HG03460 (cell line): ENCODE measurements at regions not wholly inside any gene's neighbourhood (a gene's known extent, or its start where the extent isn't known, plus 50 kb on each side); places are given as distances from the start of the nearest gene placed in this dataset.
A peak's percentile ranks its signal among the peaks of the same experiment; 100 is the strongest.

Source experiments
- ATAC-seq: cut with Tn5 transposase; IDR thresholded peaks from one replicate; pipeline ENCODE4 v1.9.1; 2021; ENCODE audit not compliant: unreplicated experiment

DNA sequence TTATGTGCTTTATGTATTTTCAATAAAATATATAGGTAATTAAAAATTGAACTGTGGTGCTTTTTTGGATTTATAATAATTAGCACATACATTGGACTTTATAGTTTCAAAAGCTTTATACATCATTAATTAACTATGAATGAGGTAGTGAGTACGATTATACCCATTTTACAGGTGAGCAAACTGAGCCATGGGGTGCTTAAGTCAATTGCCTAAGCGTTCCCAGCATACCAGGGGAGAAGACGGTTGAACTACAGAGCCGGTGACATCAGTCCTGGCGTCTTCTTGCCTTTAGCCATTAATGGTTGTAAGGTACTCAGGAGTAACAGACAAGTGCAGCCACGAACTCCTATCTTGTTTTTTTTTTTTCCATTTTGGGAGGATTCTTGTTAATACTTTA is 172.8 kb downstream of the GATA3 start:
- ATAC-seq = no peak

DNA sequence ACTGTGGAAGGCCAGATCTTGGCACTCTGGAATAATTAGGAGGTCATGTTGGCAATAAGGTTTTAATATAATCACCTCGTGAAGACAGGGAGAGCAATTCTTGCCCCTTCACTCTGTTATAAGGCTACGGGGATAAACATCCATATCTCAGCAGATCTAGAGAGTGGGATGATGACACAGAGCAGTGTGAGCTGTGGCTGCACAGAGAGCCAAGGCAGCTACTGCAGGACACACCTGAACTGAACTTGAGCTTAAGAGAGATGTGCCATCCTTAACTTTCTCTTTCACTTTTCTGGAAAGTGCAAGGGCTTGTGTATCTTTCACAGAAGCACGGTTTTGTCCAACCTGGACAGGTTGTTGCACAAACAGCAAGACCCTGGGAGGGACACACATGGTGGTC is 174.7 kb downstream of the GATA3 start:
- ATAC-seq = no peak

DNA sequence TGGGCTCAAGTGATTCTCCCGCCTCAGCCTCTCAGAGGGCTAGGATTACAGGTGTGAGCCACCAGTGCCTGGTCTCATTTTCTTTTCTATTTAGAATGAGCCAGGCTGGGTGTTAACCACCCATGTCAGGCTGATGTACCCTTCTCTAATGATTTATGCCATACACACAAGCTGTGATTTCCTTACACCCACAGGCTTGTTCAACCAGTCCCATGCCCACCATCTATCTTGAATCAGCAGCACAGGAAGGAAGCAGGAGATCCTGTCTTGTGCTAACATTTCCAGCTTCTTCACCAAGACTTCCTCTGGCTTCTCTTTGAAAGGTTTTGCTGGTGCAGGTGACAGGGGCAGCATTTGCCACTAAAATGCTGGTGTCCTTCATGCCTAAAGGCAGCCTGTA is 176.4 kb downstream of the GATA3 start:
- ATAC-seq = no peak

DNA sequence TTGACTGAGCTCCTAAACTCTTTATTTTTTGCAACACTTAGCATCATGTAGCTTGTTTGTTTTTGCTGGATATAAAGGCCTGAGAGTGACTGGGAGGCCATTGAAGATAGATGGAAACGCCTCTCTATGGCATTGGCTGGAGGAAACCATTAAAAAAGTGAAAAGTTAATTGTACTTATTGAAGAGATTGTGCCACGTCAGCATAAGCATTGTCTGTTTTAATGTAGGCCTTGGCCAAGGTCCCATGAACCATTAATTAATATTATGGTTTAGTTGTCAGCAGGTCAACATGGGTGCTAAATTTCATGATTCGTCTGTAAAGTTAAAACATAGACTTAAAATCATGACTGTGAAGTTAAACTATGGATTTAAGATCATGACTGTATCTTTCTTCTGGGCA is 178.6 kb downstream of the GATA3 start:
- ATAC-seq = no peak

DNA sequence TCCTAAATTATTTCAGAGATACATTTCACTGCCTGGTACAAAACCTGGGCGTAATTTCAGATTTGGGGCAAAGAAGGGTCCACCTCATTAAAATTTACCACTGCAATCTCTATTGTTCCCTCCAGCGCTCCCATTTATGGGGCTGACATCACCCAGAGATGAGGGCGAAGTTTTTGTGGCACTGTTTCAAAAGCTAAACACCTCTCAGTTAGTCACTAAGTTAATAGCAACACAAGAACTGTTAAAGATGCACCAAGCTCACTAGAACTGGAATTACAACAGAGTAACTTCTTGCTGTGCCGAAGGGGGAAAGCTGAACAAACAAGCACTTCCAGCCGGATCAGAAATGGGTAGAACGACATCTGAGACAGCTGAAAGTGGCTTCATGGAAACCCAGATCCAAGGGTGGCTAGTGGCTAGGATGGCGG is 179.4 kb downstream of the GATA3 start:
- no peak for ATAC-seq

DNA sequence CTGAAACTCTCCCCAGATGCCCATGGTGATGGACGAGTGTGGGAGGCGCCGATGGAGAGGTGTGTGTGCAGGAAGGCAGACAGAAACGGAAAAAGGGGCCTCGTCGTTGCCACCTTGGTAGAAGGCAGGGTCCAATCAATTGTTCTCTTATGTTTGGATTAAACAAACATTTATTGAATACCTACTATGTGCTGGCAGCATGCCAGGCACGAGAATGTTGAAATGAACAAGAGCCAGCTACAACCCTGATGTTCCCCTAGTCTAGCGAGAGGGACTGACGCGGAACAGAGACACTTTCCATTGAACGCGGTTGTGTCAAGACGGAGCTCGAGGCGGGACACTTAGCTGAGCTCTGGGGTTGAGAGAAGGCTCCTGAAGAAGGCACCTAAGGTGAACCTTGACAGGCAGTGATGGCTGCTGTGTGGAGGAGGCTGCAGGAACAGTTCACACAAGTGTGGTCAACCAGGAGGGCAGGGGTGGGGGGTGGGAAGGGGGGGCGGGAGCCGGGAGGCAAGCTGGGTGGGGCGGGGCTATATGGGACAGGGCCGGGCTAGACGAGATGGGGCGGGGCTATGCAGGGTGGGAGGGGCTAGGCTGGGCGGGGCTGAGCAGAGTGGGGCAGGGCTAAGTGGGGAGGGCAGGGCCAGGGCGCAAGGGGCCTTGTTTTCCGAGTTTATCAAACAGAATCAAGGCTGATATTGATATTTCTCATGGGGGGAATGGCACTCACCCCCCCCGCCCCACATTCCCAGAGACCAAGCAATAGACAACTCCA is 181.0 kb downstream of the GATA3 start:
- ATAC-seq = no peak

DNA sequence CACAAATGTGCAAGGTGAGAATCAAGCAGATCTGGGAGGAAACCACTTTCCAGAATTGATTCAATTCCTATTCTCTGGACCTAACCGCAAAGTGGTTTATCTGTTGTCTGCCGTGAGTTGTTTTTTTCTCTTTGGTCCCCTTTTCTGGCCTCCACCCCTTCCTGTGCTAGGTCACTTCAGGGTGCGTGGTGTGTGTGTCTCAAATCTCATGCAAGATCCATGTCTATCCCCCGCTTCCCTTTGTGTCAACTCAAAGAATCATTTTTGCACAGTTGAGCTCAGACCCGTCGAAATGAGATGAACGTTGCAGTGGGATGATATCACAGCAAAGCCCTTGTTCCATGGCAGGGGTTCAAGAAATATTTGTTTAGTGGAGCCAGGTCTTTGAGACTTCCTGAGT is 184.5 kb downstream of the GATA3 start:
- ATAC-seq = no peak

DNA sequence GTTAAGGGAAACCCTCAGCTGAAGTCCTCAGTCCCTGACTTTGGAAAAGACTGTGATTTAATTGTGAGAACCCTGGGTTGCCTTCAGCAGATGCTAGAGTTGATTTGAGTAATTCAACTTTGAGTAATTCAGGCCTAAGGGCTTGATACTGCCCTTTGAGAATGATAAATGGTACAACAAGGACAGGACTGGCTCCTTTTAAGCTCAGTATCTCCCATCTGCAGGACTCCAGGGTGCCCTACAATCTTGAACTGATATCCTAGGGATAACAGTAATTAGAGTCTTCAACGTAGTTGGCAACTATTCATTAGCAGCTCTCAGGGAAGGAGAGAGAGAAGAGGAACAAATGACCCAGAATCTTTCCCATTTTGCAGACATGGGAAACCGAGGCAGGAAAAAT is 186.4 kb downstream of the GATA3 start:
- ATAC-seq = no peak

DNA sequence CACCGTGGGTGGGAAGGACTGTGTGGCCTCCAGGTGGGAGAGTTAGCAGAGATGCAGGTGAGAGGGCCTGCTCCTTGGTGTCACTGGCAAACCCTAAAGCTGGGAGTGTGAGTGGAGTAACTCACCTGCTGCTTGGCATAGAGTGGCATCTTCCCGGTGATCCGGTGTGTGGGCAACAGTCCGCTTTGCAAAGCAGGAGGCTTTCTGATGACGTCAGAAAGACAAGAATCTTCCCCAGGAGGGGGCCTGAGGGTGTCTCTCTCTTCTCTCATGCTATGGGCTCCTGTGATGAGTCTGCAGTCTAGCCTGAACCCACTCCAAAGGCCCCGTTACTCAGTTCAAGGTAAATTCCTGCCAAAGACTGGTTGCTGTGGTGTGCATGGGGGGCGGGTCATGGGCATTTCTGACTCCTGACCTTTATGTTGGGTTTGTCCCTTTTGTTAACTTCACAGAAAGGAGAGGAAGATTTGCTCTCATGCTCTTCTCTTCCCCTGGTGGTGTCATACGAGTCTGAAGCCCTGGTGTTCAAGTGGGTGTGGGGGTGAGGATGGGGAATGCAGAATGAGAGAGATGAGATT is 187.9 kb downstream of the GATA3 start:
- ATAC-seq = no peak

DNA sequence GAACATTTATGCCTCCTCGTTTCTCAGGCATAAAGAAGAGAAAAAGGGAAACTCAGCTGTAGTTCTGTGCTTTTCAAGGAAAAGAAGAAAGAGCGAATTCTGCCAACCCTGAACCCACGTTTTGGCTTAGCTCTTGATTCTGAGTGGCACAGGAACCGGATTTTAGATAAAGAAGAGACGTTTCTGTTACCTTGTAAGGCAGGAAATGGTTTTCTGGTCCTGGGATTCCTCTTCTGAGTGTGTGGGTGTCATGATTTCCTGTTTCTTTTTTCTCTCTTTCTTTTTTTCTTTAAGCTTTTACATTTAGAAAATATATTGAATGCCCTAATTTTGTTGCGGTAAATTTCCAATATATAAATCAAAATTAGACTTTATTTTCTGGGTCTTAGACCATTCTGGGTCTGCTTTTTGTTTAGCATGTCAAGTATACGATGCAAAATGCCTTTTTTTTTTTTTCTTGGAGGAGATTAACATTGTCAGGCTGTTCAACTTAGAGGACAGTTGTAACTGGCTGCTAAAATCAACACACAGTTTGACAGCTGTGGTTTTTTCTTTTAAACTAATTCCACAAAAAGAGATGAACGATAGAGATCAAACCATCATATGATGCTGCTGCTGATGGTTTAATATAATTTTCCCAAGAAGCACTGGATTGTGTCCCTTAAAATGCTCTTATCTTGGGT is 190.8 kb downstream of the GATA3 start:
- ATAC-seq = peak; percentile 69

DNA sequence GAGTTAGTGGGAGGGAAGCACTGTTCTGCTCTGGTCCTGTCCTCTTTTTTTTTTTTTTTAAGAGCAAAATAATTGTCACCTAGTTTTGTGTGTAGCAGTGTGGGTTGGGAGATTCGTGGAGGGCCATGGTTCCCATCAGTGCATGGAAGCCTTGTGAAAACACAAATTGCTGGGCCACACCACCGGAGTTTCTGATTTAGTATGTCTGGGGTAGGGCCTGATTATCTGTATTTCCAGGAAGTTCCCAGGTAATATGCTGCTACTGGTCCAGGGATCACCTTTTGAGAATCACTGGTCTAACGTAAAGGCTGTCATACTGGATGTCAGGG is 191.3 kb downstream of the GATA3 start:
- ATAC-seq = no peak

DNA sequence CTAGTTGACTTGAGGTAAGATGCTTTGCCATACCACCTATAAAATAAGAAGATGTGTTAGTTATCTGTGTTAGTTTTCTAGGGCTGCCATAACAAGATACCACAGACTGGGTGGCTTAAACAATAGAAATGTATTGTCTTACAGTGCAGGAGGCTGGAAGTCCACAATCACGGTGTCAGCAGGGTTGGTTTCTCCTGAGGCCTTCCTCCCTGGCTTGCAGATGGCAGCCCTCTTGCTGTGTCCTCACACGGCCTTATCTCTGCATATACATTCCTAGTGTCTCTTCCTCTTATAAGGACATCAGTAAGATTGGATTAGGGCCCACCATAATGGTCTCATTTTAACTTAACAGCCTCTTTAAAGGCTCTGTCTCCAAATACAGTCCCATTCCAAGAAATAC is 192.1 kb downstream of the GATA3 start:
- ATAC-seq = no peak

DNA sequence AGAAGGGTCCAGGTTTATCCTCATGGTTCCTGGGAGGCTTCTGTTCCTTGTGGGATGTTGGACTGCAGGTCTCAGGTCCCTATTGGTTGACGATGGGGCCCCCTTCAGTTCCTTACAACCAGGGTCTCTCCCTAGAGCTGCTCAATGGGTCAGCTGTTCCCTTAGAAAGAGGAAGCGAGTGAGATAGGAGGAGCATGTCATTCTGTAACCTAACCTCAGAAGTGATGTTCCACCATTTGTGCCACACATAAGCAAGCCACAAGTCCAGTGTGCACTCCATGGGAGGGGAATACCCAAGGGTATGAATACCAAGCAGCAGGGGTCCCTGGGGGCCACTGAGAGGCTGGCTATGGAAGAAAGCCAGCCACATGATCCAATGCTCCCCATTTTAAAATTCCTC is 192.7 kb downstream of the GATA3 start:
- no peak for ATAC-seq

DNA sequence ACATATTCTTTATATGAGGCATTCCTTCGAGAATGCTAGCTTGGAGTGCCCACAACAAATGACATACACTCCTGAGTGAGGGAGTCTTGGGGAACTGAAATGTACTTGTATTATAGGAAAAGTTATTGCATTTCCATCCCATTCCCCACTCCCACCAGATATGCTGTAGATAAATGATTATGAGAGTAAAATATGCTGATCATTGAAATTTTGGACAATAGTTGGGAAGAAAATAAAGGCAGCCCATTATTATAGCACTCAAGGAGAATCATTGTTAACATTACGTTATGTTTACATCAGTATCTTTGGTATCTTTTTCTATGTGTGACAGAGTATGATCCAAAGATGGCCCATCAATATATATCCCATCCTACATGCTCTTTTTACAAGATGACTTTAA is 194.4 kb downstream of the GATA3 start:
- ATAC-seq = no peak

DNA sequence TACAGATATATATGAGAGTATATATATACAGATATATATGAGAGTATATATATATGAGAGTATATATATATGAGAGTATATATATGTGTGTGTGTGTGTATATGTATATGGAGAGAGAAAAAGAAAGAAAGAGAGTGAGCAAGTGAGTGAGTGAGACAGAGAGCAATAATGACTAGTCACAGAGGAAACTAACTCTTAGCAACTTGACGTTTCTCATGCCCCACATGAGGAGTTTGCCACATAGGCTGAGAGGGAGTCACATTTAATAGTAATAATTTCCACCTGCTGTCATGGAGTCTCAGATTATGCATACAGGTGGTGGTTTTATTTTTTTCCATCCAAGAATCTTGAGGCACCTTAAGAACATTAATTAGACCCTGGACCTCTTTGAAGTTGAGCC is 199.9 kb downstream of the GATA3 start:
- no peak for ATAC-seq

DNA sequence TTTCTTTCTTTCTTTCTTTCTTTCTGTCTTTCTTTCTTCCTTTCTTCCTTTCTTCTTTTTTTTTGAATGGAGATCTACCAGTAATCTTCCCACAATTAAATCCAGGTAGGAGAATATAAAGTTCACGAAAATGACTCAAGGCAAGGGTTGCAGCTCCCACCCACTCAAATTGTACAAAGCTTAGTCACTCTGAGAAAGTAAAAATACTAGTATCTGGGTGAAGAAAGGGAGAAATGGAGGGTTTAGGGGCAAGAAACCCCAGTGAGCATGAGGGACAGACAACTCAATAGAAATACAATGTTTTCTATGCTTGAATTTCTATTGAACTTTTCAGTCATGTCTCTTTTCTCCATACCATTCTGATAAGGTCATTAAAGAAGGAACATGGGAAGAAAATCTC is 200.8 kb downstream of the GATA3 start:
- ATAC-seq = no peak

DNA sequence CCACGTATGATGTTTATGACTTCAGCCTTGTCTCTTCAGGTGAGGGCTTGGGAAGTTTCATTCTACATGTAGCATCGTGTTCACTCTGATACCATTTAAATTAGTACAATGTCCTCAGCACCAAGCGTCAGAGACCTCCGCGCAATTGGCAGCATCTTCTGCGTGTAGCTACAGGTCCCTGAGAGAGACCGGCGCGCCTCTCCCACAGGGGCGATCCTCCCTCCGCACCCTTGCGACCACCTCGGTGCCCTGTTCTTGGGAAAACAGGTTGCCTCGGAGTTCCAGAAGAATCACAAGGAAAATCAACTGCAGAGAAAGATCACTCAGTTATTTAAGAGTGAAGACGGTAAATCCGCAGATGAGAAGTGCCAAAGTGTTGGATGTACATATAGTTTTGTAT is 206.2 kb downstream of the GATA3 start:
- no peak for ATAC-seq

DNA sequence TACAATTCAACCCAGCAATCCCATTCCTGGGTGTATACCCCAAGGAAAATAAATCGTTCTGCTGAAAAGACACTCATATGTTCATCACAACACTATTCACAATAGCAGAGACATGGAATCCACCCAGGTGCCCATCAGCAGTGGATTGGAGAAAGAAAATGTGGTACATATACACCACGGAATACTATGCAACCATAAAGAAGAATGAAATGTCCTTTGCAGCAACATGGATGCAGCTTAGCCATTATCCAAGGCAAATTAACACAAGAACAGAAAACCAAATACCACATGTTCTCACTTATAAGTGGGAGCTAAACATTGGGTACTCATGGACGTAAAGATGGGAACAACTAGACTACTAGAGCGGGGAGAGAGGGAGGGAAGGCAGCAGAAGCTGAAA is 207.8 kb downstream of the GATA3 start:
- ATAC-seq = no peak

DNA sequence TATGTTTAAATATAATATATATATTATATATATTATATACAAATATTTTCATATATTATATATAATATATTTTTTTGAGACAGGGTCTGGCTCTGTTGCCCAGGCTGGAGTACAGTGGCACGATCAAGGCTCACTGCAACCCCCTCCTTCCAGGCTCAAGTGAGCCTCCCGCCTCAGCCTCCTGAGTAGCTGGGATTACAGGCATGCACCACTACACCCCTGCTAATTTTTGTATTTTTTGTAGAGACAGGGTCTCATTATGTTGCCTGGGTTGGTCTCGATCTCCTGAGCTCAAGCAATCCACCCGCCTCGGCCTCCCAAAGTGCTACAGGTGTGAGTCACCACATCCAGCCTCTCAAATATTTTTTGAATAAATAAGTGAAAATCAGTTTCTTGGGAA is 215.5 kb downstream of the GATA3 start:
- ATAC-seq = no peak

DNA sequence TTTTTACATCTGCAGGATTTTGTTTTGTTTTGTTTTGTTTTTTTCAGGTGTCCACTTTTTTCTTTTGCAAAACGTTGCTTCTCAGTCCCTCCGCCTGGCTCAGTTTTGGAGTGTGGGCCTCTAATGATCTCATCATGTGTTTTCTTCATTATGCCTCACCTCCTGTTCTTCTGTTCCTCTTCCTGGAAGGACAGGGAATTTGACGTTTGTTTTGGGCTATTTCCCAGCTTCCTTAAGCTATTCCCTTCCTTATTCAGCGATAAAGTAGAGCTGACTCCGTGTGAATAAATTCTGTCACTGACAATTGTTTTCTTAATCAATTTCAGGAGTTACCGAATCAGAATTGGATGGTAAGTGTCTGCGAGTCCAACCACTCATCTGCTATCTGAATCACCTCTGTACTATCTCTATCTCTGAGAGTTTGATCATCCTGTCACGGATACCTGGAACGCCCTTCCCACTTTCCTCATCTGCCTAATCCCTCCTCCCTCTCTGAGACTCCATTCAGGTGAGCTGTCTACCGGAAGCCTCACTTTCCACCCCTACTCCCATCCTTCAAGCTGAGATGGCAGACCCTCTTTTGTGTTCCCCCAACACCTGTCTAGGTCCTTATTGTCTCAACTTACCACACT is 218.4 kb downstream of the GATA3 start:
- no peak for ATAC-seq

DNA sequence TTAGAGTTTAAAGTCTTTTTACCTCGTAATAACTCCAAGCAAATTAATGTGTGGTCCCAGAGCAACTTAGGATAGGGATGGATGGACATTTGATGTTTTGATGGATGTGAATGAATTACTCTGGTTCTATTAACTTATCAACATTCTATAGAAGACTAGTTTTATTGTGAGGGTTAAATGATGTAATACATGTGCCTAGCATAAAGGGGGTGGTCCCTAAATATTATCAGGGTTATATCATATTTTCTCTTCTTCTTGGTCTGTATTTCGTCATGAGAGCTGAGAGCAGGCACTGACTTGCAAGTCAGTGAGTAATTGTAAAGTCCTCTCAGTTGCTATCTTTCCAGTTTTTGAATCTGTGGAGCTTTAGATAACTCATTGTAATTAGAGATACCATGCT is 219.3 kb downstream of the GATA3 start:
- ATAC-seq = no peak

DNA sequence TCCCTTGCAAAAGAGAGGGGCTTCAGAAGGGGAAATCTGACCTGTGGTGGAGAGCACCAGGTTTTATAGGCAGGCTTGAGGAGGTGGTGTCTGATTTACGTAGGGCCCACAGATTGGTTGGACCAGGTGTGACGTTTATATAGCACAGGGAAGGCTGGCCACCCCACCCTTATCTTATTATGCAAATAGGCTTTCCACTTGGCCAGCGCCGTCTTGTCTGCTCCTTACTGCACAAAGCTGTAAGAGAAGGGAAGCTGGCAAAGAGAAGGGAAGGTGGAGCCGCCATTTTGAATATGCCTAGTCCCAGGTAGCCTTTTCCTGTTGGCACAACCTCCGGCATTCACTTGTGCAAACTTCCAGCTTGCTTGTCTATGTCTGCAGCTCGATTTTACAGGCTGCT is 221.4 kb downstream of the GATA3 start:
- no peak for ATAC-seq
